ENCODE measurements at regions not wholly inside any gene's neighbourhood (a gene's known extent, or its start where the extent isn't known, plus 50 kb on each side); places are given as distances from the start of the nearest gene placed in this dataset.

DNA sequence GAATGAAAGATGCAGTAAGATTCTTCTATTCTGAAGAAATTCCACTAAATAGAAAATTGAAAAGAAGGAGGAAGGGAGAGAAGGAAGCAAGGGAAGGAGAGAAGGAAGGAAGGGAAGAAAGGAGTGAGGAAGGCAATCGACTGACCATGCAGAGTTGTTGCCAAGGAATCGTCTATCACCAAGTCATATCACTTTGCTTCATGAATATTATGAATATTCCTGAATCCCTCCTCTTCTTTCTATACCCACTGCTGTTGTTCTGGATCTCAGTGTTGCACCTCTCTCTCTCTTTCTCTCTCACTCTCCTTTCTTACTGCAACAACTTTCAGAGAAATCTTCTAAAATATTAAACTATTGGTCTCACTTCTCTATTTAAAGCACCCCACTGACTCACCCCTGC, 222.4 kb downstream of the IPO8 start:
- H3K9me3 ChIP-seq (ENCODE audit: insufficient read depth, low read length) = no peaks in the 10 kb centered on the region
- H3K27ac ChIP-seq (ENCODE audit: low read length) = no peak overlapping the region
- H3K27me3 ChIP-seq (ENCODE audit: low read depth, low read length) = no peaks in the 10 kb centered on the region
- no peaks in the 10 kb centered on the region for H3K4me1 ChIP-seq (ENCODE audit: low read length)
- no peaks in the 10 kb centered on the region for H3K79me2 ChIP-seq (ENCODE audit: low read length)
- TF ChIP-seq EZH2phosphoT487 (IDR thresholded peaks at IDR 0.05; ENCODE audit: low read depth) = no peak
- TF ChIP-seq, protein P1, sequence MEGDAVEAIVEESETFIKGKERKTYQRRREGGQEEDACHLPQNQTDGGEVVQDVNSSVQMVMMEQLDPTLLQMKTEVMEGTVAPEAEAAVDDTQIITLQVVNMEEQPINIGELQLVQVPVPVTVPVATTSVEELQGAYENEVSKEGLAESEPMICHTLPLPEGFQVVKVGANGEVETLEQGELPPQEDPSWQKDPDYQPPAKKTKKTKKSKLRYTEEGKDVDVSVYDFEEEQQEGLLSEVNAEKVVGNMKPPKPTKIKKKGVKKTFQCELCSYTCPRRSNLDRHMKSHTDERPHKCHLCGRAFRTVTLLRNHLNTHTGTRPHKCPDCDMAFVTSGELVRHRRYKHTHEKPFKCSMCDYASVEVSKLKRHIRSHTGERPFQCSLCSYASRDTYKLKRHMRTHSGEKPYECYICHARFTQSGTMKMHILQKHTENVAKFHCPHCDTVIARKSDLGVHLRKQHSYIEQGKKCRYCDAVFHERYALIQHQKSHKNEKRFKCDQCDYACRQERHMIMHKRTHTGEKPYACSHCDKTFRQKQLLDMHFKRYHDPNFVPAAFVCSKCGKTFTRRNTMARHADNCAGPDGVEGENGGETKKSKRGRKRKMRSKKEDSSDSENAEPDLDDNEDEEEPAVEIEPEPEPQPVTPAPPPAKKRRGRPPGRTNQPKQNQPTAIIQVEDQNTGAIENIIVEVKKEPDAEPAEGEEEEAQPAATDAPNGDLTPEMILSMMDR (IDR thresholded peaks at IDR 0.05; ENCODE audit: low read depth, low read length) = no peak
- no peak overlapping the region for H3K4me2 ChIP-seq (ENCODE audit: low read length)
- H3K9ac ChIP-seq (ENCODE audit: low read length) = no peak overlapping the region
- no peaks in the 10 kb centered on the region for H4K20me1 ChIP-seq (ENCODE audit: insufficient read depth, low read length)
- no peak overlapping the region for H2AFZ ChIP-seq (ENCODE audit: low read depth, low read length)
- no peaks in the 10 kb centered on the region for H3K36me3 ChIP-seq (replicated peaks; ENCODE audit: low read depth, low read length)
- H3K4me3 ChIP-seq (ENCODE audit: low read length) = no peak overlapping the region

DNA sequence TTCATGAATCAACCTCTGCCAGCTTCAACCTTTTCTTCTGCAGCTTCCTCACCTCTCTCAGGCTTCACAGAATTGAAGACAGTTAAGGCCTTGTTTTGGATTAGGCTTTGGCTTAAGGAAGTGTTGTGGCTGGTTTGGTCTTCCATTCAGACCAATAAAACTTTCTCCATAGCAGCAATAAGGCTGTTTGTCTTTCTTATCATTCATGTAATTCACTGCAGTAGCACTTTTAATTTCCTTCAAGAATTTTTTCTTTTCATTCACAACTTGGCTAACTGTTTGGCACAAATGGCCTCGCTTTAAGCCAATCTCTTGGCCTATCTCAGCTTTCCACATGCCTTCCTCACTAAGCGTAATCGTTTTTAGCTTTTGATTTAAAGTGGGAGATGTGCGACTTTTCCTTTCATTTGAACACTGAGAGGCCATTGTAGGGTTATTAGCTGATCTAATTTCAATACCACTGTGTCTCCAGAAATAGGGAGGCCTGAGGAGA, 229.5 kb downstream of the IPO8 start:
- Histone ChIP-seq H3K27me3 (ENCODE audit: low read depth, low read length) (no peaks in the 10 kb centered on the region), H3K79me2 (ENCODE audit: low read length) (no peaks in the 10 kb centered on the region), H3K4me2 (ENCODE audit: low read length) (no peak overlapping the region), H3K4me1 (ENCODE audit: low read length) (no peaks in the 10 kb centered on the region), H3K4me3 (ENCODE audit: low read length) (no peak overlapping the region), H4K20me1 (ENCODE audit: insufficient read depth, low read length) (no peaks in the 10 kb centered on the region), H3K27ac (ENCODE audit: low read length) (no peak overlapping the region), H2AFZ (ENCODE audit: low read depth, low read length) (no peak overlapping the region), H3K9ac (ENCODE audit: low read length) (no peak overlapping the region), H3K36me3 (replicated peaks; ENCODE audit: low read depth, low read length) (no peaks in the 10 kb centered on the region), H3K9me3 (ENCODE audit: insufficient read depth, low read length) (no peaks in the 10 kb centered on the region)
- TF ChIP-seq, protein P1 (IDR thresholded peaks at IDR 0.05; ENCODE audit: low read depth, low read length) = no peak
- no peak for TF ChIP-seq EZH2phosphoT487 (IDR thresholded peaks at IDR 0.05; ENCODE audit: low read depth)

DNA sequence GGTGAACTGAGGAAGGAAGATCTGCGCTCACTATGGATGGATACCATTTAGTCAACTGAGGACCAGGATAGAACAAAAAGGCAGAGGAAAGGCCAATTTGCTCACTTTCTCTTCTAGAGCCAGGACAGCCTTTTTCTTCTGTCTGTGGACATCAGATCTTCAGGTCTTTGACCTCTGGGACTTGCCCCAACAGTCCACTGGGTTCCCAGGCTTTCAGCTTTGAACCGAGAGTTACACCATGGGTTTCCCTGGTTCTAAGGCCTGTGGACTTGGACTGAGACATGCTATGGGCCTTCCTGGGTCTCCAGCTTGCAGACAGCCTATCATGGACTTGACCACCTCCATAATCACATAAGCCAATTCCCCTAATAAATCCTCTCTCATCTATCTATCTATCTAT, 232.0 kb downstream of the IPO8 start:
- no peak overlapping the region for H3K4me3 ChIP-seq (ENCODE audit: low read length)
- H3K36me3 ChIP-seq (replicated peaks; ENCODE audit: low read depth, low read length) = no peaks in the 10 kb centered on the region
- H2AFZ ChIP-seq (ENCODE audit: low read depth, low read length) = no peak overlapping the region
- no peaks in the 10 kb centered on the region for H4K20me1 ChIP-seq (ENCODE audit: insufficient read depth, low read length)
- H3K9me3 ChIP-seq (ENCODE audit: insufficient read depth, low read length) = no peaks in the 10 kb centered on the region
- no peak overlapping the region for H3K27ac ChIP-seq (ENCODE audit: low read length)
- H3K4me1 ChIP-seq (ENCODE audit: low read length) = no peaks in the 10 kb centered on the region
- H3K9ac ChIP-seq (ENCODE audit: low read length) = no peak overlapping the region
- TF ChIP-seq, protein P1 (IDR thresholded peaks at IDR 0.05; ENCODE audit: low read depth, low read length) = no peak
- TF ChIP-seq EZH2phosphoT487 (IDR thresholded peaks at IDR 0.05; ENCODE audit: low read depth) = no peak
- H3K79me2 ChIP-seq (ENCODE audit: low read length) = no peaks in the 10 kb centered on the region
- H3K27me3 ChIP-seq (ENCODE audit: low read depth, low read length) = no peaks in the 10 kb centered on the region
- no peak overlapping the region for H3K4me2 ChIP-seq (ENCODE audit: low read length)

DNA sequence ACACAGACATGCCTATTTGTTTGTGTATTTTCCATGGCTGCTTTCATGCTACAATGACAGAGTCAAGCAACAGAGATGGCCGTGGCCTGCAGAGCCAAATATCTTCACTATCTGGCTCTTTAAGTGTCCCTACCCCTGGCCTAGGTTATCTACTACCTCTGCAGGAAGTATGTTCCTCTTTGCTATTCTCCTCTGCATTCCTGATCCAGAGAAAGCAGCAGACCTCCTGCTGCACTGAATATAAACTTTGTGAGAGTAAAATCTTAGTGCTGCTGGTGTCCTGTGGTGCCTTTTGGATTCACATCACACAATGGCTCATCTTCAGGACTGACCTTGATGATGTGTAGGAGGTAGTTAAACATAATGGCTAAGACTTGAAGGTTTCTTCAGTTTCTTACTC, 233.4 kb downstream of the IPO8 start:
- H3K9me3 ChIP-seq (ENCODE audit: insufficient read depth, low read length) = no peaks in the 10 kb centered on the region
- H4K20me1 ChIP-seq (ENCODE audit: insufficient read depth, low read length) = no peaks in the 10 kb centered on the region
- H3K4me3 ChIP-seq (ENCODE audit: low read length) = no peak overlapping the region
- H3K9ac ChIP-seq (ENCODE audit: low read length) = no peak overlapping the region
- no peaks in the 10 kb centered on the region for H3K27me3 ChIP-seq (ENCODE audit: low read depth, low read length)
- TF ChIP-seq, protein P1 (IDR thresholded peaks at IDR 0.05; ENCODE audit: low read depth, low read length) = no peak
- TF ChIP-seq EZH2phosphoT487 (IDR thresholded peaks at IDR 0.05; ENCODE audit: low read depth) = no peak
- no peak overlapping the region for H2AFZ ChIP-seq (ENCODE audit: low read depth, low read length)
- H3K27ac ChIP-seq (ENCODE audit: low read length) = no peak overlapping the region
- no peaks in the 10 kb centered on the region for H3K79me2 ChIP-seq (ENCODE audit: low read length)
- H3K36me3 ChIP-seq (replicated peaks; ENCODE audit: low read depth, low read length) = no peaks in the 10 kb centered on the region
- no peak overlapping the region for H3K4me2 ChIP-seq (ENCODE audit: low read length)
- H3K4me1 ChIP-seq (ENCODE audit: low read length) = no peaks in the 10 kb centered on the region

All from OCI-LY3 (cell line).